WERI-Rb-1 (cell line): ENCODE measurements at regions not wholly inside any gene's neighbourhood (a gene's known extent, or its start where the extent isn't known, plus 50 kb on each side); places are given as distances from the start of the nearest gene placed in this dataset.
"Not testable (repeated sequence)": the region's sequence is repeated elsewhere in the genome, so short reads cannot be mapped to it uniquely, and the experiment has no call there.

Experiments
- DNase-seq: peaks from one replicate; pipeline ENCODE4 v3.0.0-alpha.2; 2020
- H3K27ac ChIP-seq: fragments of 250-450 bp; sonication (Bioruptor Pico); 2 replicates; pipeline ENCODE4 v1.5.1; 2020; ENCODE audit warnings: mild to moderate bottlenecking, moderate library complexity
- H3K27me3 ChIP-seq: fragments of 250-450 bp; sonication (Bioruptor Pico); 2 replicates; pipeline ENCODE4 v1.5.1; 2021; ENCODE audit warnings: mild to moderate bottlenecking, low read depth, moderate library complexity; ENCODE audit not compliant: insufficient read depth, severe bottlenecking
- H3K36me3 ChIP-seq: fragments of 250-450 bp; sonication (Bioruptor Pico); 2 replicates; pipeline ENCODE4 v1.5.1; 2020; ENCODE audit warnings: mild to moderate bottlenecking, moderate library complexity
- H3K4me3 ChIP-seq: 2 replicates; pipeline ENCODE4 v1.5.1; 2011; ENCODE audit warnings: low read depth, mild to moderate bottlenecking, control low read depth, low read length
- H3K9me3 ChIP-seq: fragments of 250-450 bp; sonication (Bioruptor Pico); 2 replicates; pipeline ENCODE4 v1.5.1; 2021; ENCODE audit warnings: mild to moderate bottlenecking, moderate library complexity; ENCODE audit not compliant: severe bottlenecking
- TF ChIP-seq, protein P1 (sequence below): IDR thresholded peaks from 2 replicates; pipeline ENCODE4 v1.5.1; 2011; ENCODE audit warnings: low read depth, mild to moderate bottlenecking, control low read depth, inconsistent platforms, low read length

- DNase-seq: no peak
- H3K27ac ChIP-seq: no peak overlapping the region
- TF ChIP-seq, protein P1, sequence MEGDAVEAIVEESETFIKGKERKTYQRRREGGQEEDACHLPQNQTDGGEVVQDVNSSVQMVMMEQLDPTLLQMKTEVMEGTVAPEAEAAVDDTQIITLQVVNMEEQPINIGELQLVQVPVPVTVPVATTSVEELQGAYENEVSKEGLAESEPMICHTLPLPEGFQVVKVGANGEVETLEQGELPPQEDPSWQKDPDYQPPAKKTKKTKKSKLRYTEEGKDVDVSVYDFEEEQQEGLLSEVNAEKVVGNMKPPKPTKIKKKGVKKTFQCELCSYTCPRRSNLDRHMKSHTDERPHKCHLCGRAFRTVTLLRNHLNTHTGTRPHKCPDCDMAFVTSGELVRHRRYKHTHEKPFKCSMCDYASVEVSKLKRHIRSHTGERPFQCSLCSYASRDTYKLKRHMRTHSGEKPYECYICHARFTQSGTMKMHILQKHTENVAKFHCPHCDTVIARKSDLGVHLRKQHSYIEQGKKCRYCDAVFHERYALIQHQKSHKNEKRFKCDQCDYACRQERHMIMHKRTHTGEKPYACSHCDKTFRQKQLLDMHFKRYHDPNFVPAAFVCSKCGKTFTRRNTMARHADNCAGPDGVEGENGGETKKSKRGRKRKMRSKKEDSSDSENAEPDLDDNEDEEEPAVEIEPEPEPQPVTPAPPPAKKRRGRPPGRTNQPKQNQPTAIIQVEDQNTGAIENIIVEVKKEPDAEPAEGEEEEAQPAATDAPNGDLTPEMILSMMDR: no peak
Measured at GRCh38 chr2:52597346-52597745, 1170.3 kb upstream of the CHAC2 start.

DNA sequence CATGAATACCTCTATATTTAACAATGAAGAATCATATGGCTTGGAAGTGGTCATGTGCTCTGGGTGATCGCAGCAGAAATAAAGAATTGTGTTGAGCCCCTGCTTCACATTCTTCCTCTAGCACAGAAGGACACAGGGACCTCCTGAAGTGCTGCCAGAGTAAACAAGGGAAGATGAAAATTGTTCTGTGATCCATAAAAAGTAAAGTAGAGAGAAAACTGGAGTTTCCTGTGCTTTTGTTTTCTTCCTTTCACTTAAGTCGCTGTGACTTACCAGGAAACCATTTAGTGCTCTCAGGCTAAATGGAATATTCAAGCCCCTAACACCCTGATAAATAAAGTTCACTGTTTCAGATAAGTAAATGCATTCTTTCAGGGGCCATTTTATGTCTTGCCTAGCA, 1173.6 kb upstream of the CHAC2 start:
- no peak for DNase-seq
- H3K9me3 ChIP-seq: no peaks in the 10 kb centered on the region
- TF ChIP-seq, protein P1: no peak
- H3K27me3 ChIP-seq: no peaks in the 10 kb centered on the region
- H3K27ac ChIP-seq: no peak overlapping the region
- no peak overlapping the region for H3K4me3 ChIP-seq
- no peaks in the 10 kb centered on the region for H3K36me3 ChIP-seq

More at GRCh38 chr2:52597346-52597745, 1170.3 kb upstream of the CHAC2 start:
- Histone ChIP-seq H3K9me3 (no peaks in the 10 kb centered on the region), H3K4me3 (no peak overlapping the region), H3K27me3 (no peaks in the 10 kb centered on the region), H3K36me3 (no peaks in the 10 kb centered on the region)

DNA sequence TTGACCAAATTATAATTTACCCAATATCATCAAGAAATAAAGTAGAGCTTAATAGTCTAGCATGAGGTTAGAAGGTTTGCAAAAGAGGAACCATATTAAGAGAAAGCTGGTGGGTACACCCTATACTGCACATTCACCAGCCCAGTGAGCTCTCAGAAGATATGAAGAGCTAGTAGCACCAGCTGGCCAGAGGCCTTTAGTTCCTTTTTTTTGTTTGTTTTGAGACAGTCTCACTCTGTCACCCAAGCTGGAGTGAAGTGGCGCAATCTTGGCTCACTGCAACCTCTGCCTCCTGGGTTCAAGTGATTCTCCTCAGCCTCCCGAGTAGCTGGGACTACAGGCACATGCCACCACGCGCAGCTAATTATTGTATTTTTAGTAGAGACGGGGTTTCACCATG, 1183.5 kb upstream of the CHAC2 start:
- H3K4me3 ChIP-seq, H3K9me3 ChIP-seq, H3K27me3 ChIP-seq, H3K36me3 ChIP-seq, DNase-seq, H3K27ac ChIP-seq: not testable (repeated sequence)

DNA sequence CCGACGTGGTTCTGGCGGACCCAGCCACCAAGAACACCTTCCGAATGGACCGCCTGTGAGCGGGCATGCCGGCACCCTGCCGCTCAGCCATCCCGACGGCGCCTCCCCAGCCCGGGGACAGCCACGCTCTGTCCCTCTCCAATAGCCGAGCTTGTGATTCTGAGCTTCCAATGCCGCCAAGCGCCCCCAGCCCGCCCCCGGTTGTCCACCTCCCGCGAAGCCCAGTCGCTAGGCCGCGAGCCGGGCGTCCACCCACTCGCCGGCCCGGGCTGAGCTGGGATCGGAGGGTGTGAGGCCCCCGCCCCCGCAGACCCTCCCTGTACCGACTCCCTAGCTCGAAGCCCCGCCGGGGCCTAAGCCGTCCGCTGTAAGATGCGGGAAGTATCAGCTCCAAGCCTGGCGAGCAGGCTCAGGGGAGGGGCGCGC, 1195.1 kb upstream of the CHAC2 start:
- peaks cover 21% of the 10 kb centered on the region for H3K9me3 ChIP-seq
- H3K36me3 ChIP-seq: no peaks in the 10 kb centered on the region
- DNase-seq: no peak
- no peak overlapping the region for H3K4me3 ChIP-seq
- no peaks in the 10 kb centered on the region for H3K27me3 ChIP-seq
- TF ChIP-seq, protein P1: no peak
- H3K27ac ChIP-seq: no peak overlapping the region

DNA sequence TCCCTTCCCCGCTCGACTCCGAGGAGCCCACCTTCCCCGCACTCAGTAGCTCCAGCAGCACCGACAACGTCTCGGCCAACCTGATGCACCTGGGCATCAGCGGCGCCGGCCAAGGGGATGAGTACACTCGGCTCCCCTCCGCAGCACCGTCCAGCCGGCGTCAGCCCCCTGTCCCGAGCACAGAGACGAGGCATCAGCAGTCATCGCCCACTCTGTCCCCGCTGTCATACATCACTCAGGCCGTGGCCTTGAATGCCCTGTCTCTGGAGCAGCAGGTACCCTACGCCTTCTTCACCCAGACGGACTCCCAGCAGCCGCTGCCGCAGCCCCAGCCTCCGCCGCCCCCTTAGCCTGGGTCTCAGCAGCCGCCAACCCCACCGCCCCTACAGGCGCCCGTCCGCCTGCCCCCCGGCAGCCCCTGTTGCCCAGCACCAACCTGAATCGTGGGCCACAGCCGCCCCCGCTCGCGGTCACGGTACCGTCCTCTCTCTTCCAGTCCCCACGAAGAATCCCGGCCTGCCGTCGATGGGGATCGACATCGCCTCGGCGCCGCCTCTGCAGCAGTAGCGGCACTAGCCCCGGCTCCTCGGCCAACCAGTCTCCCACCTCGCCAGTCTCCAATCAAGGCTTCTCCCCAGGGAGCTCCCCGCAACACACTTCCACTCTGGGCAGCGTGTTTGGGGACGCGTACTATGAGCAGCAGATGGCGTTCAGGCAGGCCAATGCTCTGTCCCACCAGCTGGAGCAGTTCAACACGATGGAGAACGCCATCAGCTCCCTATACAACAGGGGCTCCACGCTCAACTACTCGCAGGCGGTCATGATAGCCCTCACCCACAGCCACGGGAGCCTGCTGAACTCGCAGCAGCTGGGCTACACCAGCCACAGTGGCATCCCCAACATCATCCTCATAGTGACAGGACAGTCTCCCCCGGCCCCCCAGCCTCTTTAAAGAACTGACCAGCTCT, 1195.9 kb upstream of the CHAC2 start:
- no peaks in the 10 kb centered on the region for H3K27me3 ChIP-seq

GRCh38 chr2:52570716-52571115, 1196.9 kb upstream of the CHAC2 start:
- H3K27ac ChIP-seq: no peak overlapping the region
- DNase-seq: no peak
- TF ChIP-seq, protein P1: no peak
- H3K4me3 ChIP-seq: no peak overlapping the region
- no peaks in the 10 kb centered on the region for H3K27me3 ChIP-seq
- H3K36me3 ChIP-seq: no peaks in the 10 kb centered on the region
- H3K9me3 ChIP-seq: peaks cover 21% of the 10 kb centered on the region

More for the DNA sequence above, 1195.9 kb upstream of the CHAC2 start:
- Histone ChIP-seq H3K27ac (no peak overlapping the region), H3K36me3 (no peaks in the 10 kb centered on the region), H3K9me3 (peaks cover 21% of the 10 kb centered on the region), H3K4me3 (no peak overlapping the region)
- DNase-seq: no peak
- TF ChIP-seq, protein P1: no peak
